ENCODE measurements at regions not wholly inside any gene's neighbourhood (a gene's known extent, or its start where the extent isn't known, plus 50 kb on each side); places are given as distances from the start of the nearest gene placed in this dataset.

DNA sequence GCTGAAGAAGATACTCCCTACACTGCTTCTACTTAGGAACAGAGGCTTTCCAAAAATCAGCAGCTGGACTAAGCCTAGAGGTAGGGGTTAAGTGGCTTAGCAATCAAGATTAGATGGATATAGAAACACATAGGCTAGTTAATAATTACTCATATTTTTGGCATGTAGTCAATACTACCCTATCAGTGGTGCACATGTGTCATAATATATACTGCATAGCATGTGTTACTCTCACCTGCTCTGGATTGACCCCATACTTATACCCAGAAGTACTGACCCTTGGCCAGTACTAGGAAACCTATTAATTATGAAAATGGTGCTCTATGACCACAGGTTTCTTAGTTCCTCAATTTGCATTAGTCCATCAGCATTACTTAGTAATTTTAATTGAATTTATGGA is 528.4 kb upstream of the LMO3 start:
- TF ChIP-seq ZBTB17 (CRISPR knock-in tag; IDR thresholded peaks at IDR 0.05) (no peak), FOXA3 (CRISPR knock-in tag; conservative IDR thresholded peaks at IDR 0.05 in 1 of 2, IDR thresholded peaks at IDR 0.05 in 1 of 2) (no peak), TAF1 (IDR thresholded peaks at IDR 0.05; ENCODE audit: control insufficient read depth, extremely low read depth, insufficient read depth, low read length, severe bottlenecking) (no peak), POLR2AphosphoS5 (IDR thresholded peaks at IDR 0.05; ENCODE audit: control insufficient read depth, insufficient read depth, low read depth, low read length) (no peak), NBN (IDR thresholded peaks at IDR 0.05; ENCODE audit: low read depth) (no peak)
- TF ChIP-seq, protein P1, sequence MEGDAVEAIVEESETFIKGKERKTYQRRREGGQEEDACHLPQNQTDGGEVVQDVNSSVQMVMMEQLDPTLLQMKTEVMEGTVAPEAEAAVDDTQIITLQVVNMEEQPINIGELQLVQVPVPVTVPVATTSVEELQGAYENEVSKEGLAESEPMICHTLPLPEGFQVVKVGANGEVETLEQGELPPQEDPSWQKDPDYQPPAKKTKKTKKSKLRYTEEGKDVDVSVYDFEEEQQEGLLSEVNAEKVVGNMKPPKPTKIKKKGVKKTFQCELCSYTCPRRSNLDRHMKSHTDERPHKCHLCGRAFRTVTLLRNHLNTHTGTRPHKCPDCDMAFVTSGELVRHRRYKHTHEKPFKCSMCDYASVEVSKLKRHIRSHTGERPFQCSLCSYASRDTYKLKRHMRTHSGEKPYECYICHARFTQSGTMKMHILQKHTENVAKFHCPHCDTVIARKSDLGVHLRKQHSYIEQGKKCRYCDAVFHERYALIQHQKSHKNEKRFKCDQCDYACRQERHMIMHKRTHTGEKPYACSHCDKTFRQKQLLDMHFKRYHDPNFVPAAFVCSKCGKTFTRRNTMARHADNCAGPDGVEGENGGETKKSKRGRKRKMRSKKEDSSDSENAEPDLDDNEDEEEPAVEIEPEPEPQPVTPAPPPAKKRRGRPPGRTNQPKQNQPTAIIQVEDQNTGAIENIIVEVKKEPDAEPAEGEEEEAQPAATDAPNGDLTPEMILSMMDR (IDR thresholded peaks at IDR 0.05 in 2 of 3, conservative IDR thresholded peaks at IDR 0.05 in 1 of 3; ENCODE audit: insufficient read depth in 2 of 3, low read depth in 1 of 3, low read length in 3 of 3): no peak

Data from K562 (cell line).